Muscle of back (tissue), 3 donors: ENCODE measurements at regions not wholly inside any gene's neighbourhood (a gene's known extent, or its start where the extent isn't known, plus 50 kb on each side); places are given as distances from the start of the nearest gene placed in this dataset.
"Not testable (repeated sequence)": the region's sequence is repeated elsewhere in the genome, so short reads cannot be mapped to it uniquely, and the experiment has no call there.

Source experiments
- DNase-seq, 3 donors: peaks; one replicate each; pipeline versions ENCODE4 v3.0.0 to v3.0.0-alpha.2; 2013

GRCh38 chr6:6863970-6864639 lies 243.7 kb upstream of the RREB1 start:
- no peak for DNase-seq

- DNase-seq, result no peak
Observed at GRCh38 chr6:6865611-6866010, 242.2 kb upstream of the RREB1 start.

GRCh38 chr6:6866656-6867403 lies 240.9 kb upstream of the RREB1 start:
- DNase-seq, result no peak

GRCh38 chr6:6867404-6867799 lies 240.4 kb upstream of the RREB1 start:
- no peak for DNase-seq

GRCh38 chr6:6869094-6869493 lies 238.7 kb upstream of the RREB1 start:
- DNase-seq, result no peak

- DNase-seq, result no peak
Observed at GRCh38 chr6:6870921-6871320, 236.8 kb upstream of the RREB1 start.

- DNase-seq, result no peak
Observed at GRCh38 chr6:6872459-6873344, 235.1 kb upstream of the RREB1 start.

- no peak for DNase-seq
Observed at GRCh38 chr6:6873778-6874177, 234.0 kb upstream of the RREB1 start.

GRCh38 chr6:6875818-6876470 lies 231.8 kb upstream of the RREB1 start:
- peak in 1 of 3 donors; percentile 62 for DNase-seq

GRCh38 chr6:6877792-6878191 lies 230.0 kb upstream of the RREB1 start:
- DNase-seq, result not testable (repeated sequence)

- no peak for DNase-seq
Observed at GRCh38 chr6:6878887-6879585, 228.7 kb upstream of the RREB1 start.

GRCh38 chr6:6879586-6879974 lies 228.2 kb upstream of the RREB1 start:
- not testable (repeated sequence) for DNase-seq

GRCh38 chr6:6880745-6881437 lies 226.9 kb upstream of the RREB1 start:
- no peak for DNase-seq

GRCh38 chr6:6881438-6882225 lies 226.1 kb upstream of the RREB1 start:
- DNase-seq, result peak in 1 of 3 donors; percentile 38

GRCh38 chr6:6882592-6882991 lies 225.2 kb upstream of the RREB1 start:
- no peak for DNase-seq

- no peak for DNase-seq
Observed at GRCh38 chr6:6883011-6883410, 224.8 kb upstream of the RREB1 start.

GRCh38 chr6:6884193-6884627 lies 223.6 kb upstream of the RREB1 start:
- DNase-seq, result no peak

GRCh38 chr6:6884916-6885315 lies 222.8 kb upstream of the RREB1 start:
- no peak for DNase-seq

- DNase-seq, result peak in 2 of 3 donors; percentile 27 to 56
Observed at GRCh38 chr6:6885521-6886170, 222.1 kb upstream of the RREB1 start.
